Central memory CD8-positive, alpha-beta T cell (primary cell): ENCODE measurements at regions not wholly inside any gene's neighbourhood (a gene's known extent, or its start where the extent isn't known, plus 50 kb on each side); places are given as distances from the start of the nearest gene placed in this dataset.
"Not testable (repeated sequence)": the region's sequence is repeated elsewhere in the genome, so short reads cannot be mapped to it uniquely, and the experiment has no call there.

Source experiments
- ATAC-seq: fragments of 150-1000 bp; cut with Tn5 transposase; replicated peaks from 2 replicates; pipeline ENCODE4 v1.10.0; 2022; ENCODE audit warnings: mild to moderate bottlenecking, moderate FRiP score, moderate number of reproducible peaks; ENCODE audit not compliant: poor library complexity, severe bottlenecking; ENCODE audit errors: extremely low read depth
- DNase-seq, 2 donors: peaks; one replicate each; pipeline ENCODE4 v3.0.0; 2021; ENCODE audit warnings: low spot score in 2 of 2
- H3K27ac Mint-ChIP-seq: one replicate; pipeline ENCODE4 v1.8.0; 2022; ENCODE audit warnings: low read depth, mild to moderate bottlenecking, moderate library complexity, mixed read lengths
- H3K27me3 Mint-ChIP-seq: one replicate; pipeline ENCODE4 v1.8.0; 2022; ENCODE audit warnings: mixed read lengths
- H3K36me3 Mint-ChIP-seq: one replicate; pipeline ENCODE4 v1.8.0; 2022; ENCODE audit warnings: mild to moderate bottlenecking, moderate library complexity, mixed read lengths; ENCODE audit not compliant: insufficient read depth
- H3K4me1 Mint-ChIP-seq: one replicate; pipeline ENCODE4 v1.8.0; 2022; ENCODE audit warnings: mixed read lengths
- H3K4me3 Mint-ChIP-seq: one replicate; pipeline ENCODE4 v1.8.0; 2022; ENCODE audit warnings: mild to moderate bottlenecking, moderate library complexity, mixed read lengths
- H3K9me3 Mint-ChIP-seq: one replicate; pipeline ENCODE4 v1.8.0; 2022; ENCODE audit warnings: mixed read lengths

- DNase-seq: no peak
- no peaks in the 10 kb centered on the region for H3K36me3 Mint-ChIP-seq
- no peak overlapping the region for H3K27ac Mint-ChIP-seq
- no peaks in the 10 kb centered on the region for H3K9me3 Mint-ChIP-seq
- peaks cover 10% of the 10 kb centered on the region for H3K27me3 Mint-ChIP-seq
- no peaks in the 10 kb centered on the region for H3K4me1 Mint-ChIP-seq
- H3K4me3 Mint-ChIP-seq: no peak overlapping the region
- no peak for ATAC-seq
Measured at GRCh38 chrX:46165411-46165810, 379.8 kb downstream of the ZNF674 start.

- Mint-ChIP-seq H3K4me1 (no peaks in the 10 kb centered on the region), H3K36me3 (no peaks in the 10 kb centered on the region), H3K9me3 (no peaks in the 10 kb centered on the region), H3K27me3 (peaks cover 14% of the 10 kb centered on the region), H3K27ac (no peak overlapping the region), H3K4me3 (no peak overlapping the region)
- no peak for DNase-seq
- ATAC-seq: no peak
Measured at GRCh38 chrX:46152756-46153155, 392.5 kb downstream of the ZNF674 start.

- H3K27me3 Mint-ChIP-seq: peaks cover 14% of the 10 kb centered on the region
- not testable (repeated sequence) for DNase-seq, H3K27ac Mint-ChIP-seq, ATAC-seq, H3K36me3 Mint-ChIP-seq, H3K4me3 Mint-ChIP-seq, H3K9me3 Mint-ChIP-seq, H3K4me1 Mint-ChIP-seq
Measured at GRCh38 chrX:46151332-46151731, 393.9 kb downstream of the ZNF674 start.

- Mint-ChIP-seq H3K27me3 (peaks cover 24% of the 10 kb centered on the region), H3K36me3 (no peaks in the 10 kb centered on the region), H3K4me1 (no peaks in the 10 kb centered on the region), H3K9me3 (no peaks in the 10 kb centered on the region), H3K4me3 (no peak overlapping the region), H3K27ac (no peak overlapping the region)
- no peak for DNase-seq
- no peak for ATAC-seq
Measured at GRCh38 chrX:46144566-46144965, 400.7 kb downstream of the ZNF674 start.

GRCh38 chrX:46140272-46140671, 404.9 kb downstream of the ZNF674 start:
- H3K4me3 Mint-ChIP-seq: no peak overlapping the region
- H3K4me1 Mint-ChIP-seq: no peaks in the 10 kb centered on the region
- no peak for DNase-seq
- no peak for ATAC-seq
- H3K27me3 Mint-ChIP-seq: peaks cover 11% of the 10 kb centered on the region
- H3K9me3 Mint-ChIP-seq: no peaks in the 10 kb centered on the region
- no peak overlapping the region for H3K27ac Mint-ChIP-seq
- no peaks in the 10 kb centered on the region for H3K36me3 Mint-ChIP-seq

- DNase-seq: no peak
- H3K36me3 Mint-ChIP-seq: no peaks in the 10 kb centered on the region
Measured at GRCh38 chrX:46130247-46130646, 415.0 kb downstream of the ZNF674 start.

DNA sequence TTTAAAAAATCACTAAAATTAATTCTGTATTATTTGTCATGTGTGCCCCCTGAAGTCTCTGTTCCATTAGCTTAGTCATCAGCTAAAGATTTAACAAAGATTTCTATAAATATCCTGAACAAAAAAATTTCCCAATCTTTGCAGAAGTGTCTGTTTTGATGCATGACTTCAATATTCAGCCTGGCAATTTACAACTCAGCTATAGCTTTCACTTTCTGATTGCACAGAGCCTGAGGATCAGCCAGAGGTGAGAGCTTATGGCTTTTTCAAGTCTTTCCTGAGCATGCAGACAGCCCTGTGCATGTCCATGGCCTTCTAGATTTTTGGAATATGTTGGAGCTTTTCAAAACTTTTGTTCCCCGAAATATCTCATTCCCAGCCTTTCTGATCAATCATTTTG, 420.1 kb downstream of the ZNF674 start:
- peaks cover 20% of the 10 kb centered on the region for H3K27me3 Mint-ChIP-seq
- H3K4me1 Mint-ChIP-seq: no peaks in the 10 kb centered on the region
- no peaks in the 10 kb centered on the region for H3K9me3 Mint-ChIP-seq
- H3K27ac Mint-ChIP-seq: no peak overlapping the region
- no peaks in the 10 kb centered on the region for H3K36me3 Mint-ChIP-seq
- no peak for ATAC-seq
- DNase-seq: no peak
- no peak overlapping the region for H3K4me3 Mint-ChIP-seq

More at GRCh38 chrX:46130247-46130646, 415.0 kb downstream of the ZNF674 start:
- H3K4me1 Mint-ChIP-seq: no peaks in the 10 kb centered on the region
- H3K4me3 Mint-ChIP-seq: no peak overlapping the region
- H3K9me3 Mint-ChIP-seq: no peaks in the 10 kb centered on the region
- H3K27me3 Mint-ChIP-seq: peaks cover 20% of the 10 kb centered on the region
- no peak overlapping the region for H3K27ac Mint-ChIP-seq
- ATAC-seq: no peak

- no peaks in the 10 kb centered on the region for H3K36me3 Mint-ChIP-seq
- no peaks in the 10 kb centered on the region for H3K9me3 Mint-ChIP-seq
- ATAC-seq: no peak
- no peak for DNase-seq
- H3K4me3 Mint-ChIP-seq: no peak overlapping the region
- H3K27me3 Mint-ChIP-seq: no peaks in the 10 kb centered on the region
- no peaks in the 10 kb centered on the region for H3K4me1 Mint-ChIP-seq
- H3K27ac Mint-ChIP-seq: no peak overlapping the region
Measured at GRCh38 chrX:46117234-46117633, 428.0 kb downstream of the ZNF674 start.

- not testable (repeated sequence) for H3K4me3 Mint-ChIP-seq, H3K27ac Mint-ChIP-seq, H3K4me1 Mint-ChIP-seq, H3K9me3 Mint-ChIP-seq, H3K36me3 Mint-ChIP-seq, ATAC-seq, DNase-seq
- H3K27me3 Mint-ChIP-seq: peaks cover 22% of the 10 kb centered on the region
Measured at GRCh38 chrX:46087310-46087709, 457.9 kb downstream of the ZNF674 start.

DNA sequence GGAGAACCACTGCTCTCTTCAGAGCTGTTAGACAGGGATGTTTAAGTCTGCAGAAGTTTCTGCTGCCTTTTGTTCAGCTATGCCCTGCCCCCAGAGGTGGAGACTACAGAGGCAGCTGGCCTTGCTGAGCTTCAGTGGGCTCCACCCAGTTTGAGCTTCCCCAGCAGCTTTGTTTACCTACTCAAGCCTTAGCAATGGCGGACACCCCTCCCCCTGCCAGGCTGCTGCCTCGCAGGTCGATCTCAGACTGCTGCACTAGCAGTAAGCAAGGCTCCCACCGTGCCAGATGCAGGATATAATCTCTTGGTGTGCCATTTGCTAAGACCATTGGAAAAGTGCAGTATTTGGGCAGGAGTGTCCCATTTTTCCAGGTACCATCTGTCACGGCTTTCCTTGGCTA, 465.1 kb downstream of the ZNF674 start:
- not testable (repeated sequence) for ATAC-seq, H3K36me3 Mint-ChIP-seq, H3K27ac Mint-ChIP-seq, H3K4me1 Mint-ChIP-seq, DNase-seq, H3K4me3 Mint-ChIP-seq, H3K9me3 Mint-ChIP-seq
- peaks cover 33% of the 10 kb centered on the region for H3K27me3 Mint-ChIP-seq

GRCh38 chrX:46072791-46073190, 472.4 kb downstream of the ZNF674 start:
- no peaks in the 10 kb centered on the region for H3K36me3 Mint-ChIP-seq
- DNase-seq: no peak
- peaks cover 7% of the 10 kb centered on the region for H3K27me3 Mint-ChIP-seq
- H3K4me1 Mint-ChIP-seq: no peaks in the 10 kb centered on the region
- no peak overlapping the region for H3K4me3 Mint-ChIP-seq
- no peaks in the 10 kb centered on the region for H3K9me3 Mint-ChIP-seq
- no peak overlapping the region for H3K27ac Mint-ChIP-seq
- ATAC-seq: no peak

DNA sequence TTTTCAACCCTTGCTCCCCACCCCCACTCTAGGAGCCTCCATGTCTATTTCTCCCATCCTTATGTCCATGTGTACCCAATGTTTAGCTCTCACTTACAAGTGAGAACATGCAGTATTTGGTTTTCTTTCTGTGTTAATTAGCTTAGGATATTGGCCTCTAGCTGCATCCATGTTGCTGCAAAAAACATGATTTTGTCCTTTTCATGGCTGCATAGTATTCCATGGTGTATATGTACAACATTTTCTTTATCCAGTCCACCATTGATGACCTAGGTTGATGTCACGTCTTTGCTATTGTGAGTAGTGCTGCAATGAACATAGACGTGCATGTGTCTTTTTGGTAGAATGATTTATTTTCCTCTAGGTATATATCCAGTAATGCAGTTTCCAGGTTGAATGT, 472.8 kb downstream of the ZNF674 start:
- Mint-ChIP-seq H3K4me3 (no peak overlapping the region), H3K27ac (no peak overlapping the region), H3K9me3 (no peaks in the 10 kb centered on the region), H3K4me1 (no peaks in the 10 kb centered on the region), H3K36me3 (no peaks in the 10 kb centered on the region), H3K27me3 (peaks cover 3% of the 10 kb centered on the region)
- ATAC-seq: no peak
- DNase-seq: no peak

- Mint-ChIP-seq H3K4me1 (no peaks in the 10 kb centered on the region), H3K27ac (no peak overlapping the region), H3K27me3 (peaks cover 8% of the 10 kb centered on the region), H3K36me3 (no peaks in the 10 kb centered on the region), H3K4me3 (no peak overlapping the region), H3K9me3 (no peaks in the 10 kb centered on the region)
- DNase-seq (no peak), ATAC-seq (no peak)
Measured at GRCh38 chrX:46070421-46070820, 474.8 kb downstream of the ZNF674 start.

DNA sequence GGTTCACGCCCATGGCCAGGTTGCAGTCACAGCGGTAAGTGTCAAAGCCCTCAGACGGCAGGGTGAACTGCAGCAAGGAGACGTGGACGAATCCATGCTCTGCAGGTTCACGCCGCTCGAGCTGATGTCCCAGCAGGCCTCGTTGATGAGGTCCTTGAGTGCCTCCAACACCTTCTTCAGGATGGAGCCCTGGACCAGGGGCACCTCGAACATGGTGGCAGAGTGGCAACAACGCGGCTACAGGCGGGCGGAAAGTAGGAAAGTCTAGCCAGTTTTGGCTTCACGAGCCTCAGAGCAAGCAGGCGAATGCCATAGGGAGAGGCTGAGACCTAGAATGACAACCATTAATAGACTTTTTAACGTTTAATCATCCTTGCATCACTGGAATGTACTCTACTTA, 485.9 kb downstream of the ZNF674 start:
- DNase-seq: no peak
- H3K27ac Mint-ChIP-seq: no peak overlapping the region
- no peaks in the 10 kb centered on the region for H3K27me3 Mint-ChIP-seq
- no peak overlapping the region for H3K4me3 Mint-ChIP-seq
- no peaks in the 10 kb centered on the region for H3K9me3 Mint-ChIP-seq
- H3K4me1 Mint-ChIP-seq: no peaks in the 10 kb centered on the region
- no peak for ATAC-seq
- H3K36me3 Mint-ChIP-seq: no peaks in the 10 kb centered on the region
